GM19467 (cell line): ENCODE measurements at regions not wholly inside any gene's neighbourhood (a gene's known extent, or its start where the extent isn't known, plus 50 kb on each side); places are given as distances from the start of the nearest gene placed in this dataset.

Experiments
- ATAC-seq: cut with Tn5 transposase; IDR thresholded peaks from one replicate; pipeline ENCODE4 v1.9.1; 2021; ENCODE audit warnings: mild to moderate bottlenecking, moderate library complexity; ENCODE audit not compliant: unreplicated experiment

- ATAC-seq = no peak
Measured at GRCh38 chr2:226338825-226339224, 460.8 kb downstream of the IRS1 start.

- ATAC-seq = no peak
Measured at GRCh38 chr2:226337941-226338600, 461.5 kb downstream of the IRS1 start.

- no peak for ATAC-seq
Measured at GRCh38 chr2:226336283-226336682, 463.3 kb downstream of the IRS1 start.

GRCh38 chr2:226334981-226335720, 464.5 kb downstream of the IRS1 start:
- ATAC-seq = no peak

- no peak for ATAC-seq
Measured at GRCh38 chr2:226333388-226333787, 466.2 kb downstream of the IRS1 start.

- no peak for ATAC-seq
Measured at GRCh38 chr2:226330206-226330605, 469.4 kb downstream of the IRS1 start.

GRCh38 chr2:226329180-226329579, 470.4 kb downstream of the IRS1 start:
- no peak for ATAC-seq

- no peak for ATAC-seq
Measured at GRCh38 chr2:226327830-226328229, 471.8 kb downstream of the IRS1 start.

GRCh38 chr2:226325526-226325925, 474.1 kb downstream of the IRS1 start:
- no peak for ATAC-seq

- ATAC-seq = no peak
Measured at GRCh38 chr2:226320076-226320948, 479.3 kb downstream of the IRS1 start.

GRCh38 chr2:226317970-226318369, 481.6 kb downstream of the IRS1 start:
- no peak for ATAC-seq

- ATAC-seq = no peak
Measured at GRCh38 chr2:226313060-226313459, 486.6 kb downstream of the IRS1 start.

- ATAC-seq = no peak
Measured at GRCh38 chr2:226312155-226312554, 487.5 kb downstream of the IRS1 start.

- no peak for ATAC-seq
Measured at GRCh38 chr2:226310146-226310545, 489.5 kb downstream of the IRS1 start.

- ATAC-seq = no peak
Measured at GRCh38 chr2:226308986-226309385, 490.6 kb downstream of the IRS1 start.

GRCh38 chr2:226308323-226308680, 491.3 kb downstream of the IRS1 start:
- no peak for ATAC-seq

GRCh38 chr2:226307487-226308322, 491.9 kb downstream of the IRS1 start:
- ATAC-seq = no peak

- ATAC-seq = no peak
Measured at GRCh38 chr2:226306969-226307368, 492.7 kb downstream of the IRS1 start.

- no peak for ATAC-seq
Measured at GRCh38 chr2:226304308-226304707, 495.3 kb downstream of the IRS1 start.

GRCh38 chr2:226303707-226304106, 495.9 kb downstream of the IRS1 start:
- ATAC-seq = no peak
